ENCODE measurements at regions not wholly inside any gene's neighbourhood (a gene's known extent, or its start where the extent isn't known, plus 50 kb on each side); places are given as distances from the start of the nearest gene placed in this dataset.

GRCh38 chr12:89939522-89940215 lies 231.0 kb upstream of the ATP2B1 start:
- no peak for TF ChIP-seq CTCF (conservative IDR thresholded peaks at IDR 0.05 in 1 of 2, IDR thresholded peaks at IDR 0.05 in 1 of 2; ENCODE audit: low read depth in 1 of 2, low read length in 2 of 2)
- TF ChIP-seq EZH2 (IDR thresholded peaks at IDR 0.05; ENCODE audit: low read length, missing control alignments) = no peak
